H1 (cell line): ENCODE measurements at regions not wholly inside any gene's neighbourhood (a gene's known extent, or its start where the extent isn't known, plus 50 kb on each side); places are given as distances from the start of the nearest gene placed in this dataset.

Experiments
- KDM5A ChIP-seq: fragments of 200-600 bp; IDR thresholded peaks from 2 replicates; pipeline ENCODE4 v1.7.1; 2012; ENCODE audit warnings: mild to moderate bottlenecking, low read length, inconsistent platforms, mixed read lengths
- TF ChIP-seq, protein P1 (sequence below): IDR thresholded peaks from 2 replicates; pipeline ENCODE4 v1.6.1; 2012; ENCODE audit warnings: inconsistent platforms

DNA sequence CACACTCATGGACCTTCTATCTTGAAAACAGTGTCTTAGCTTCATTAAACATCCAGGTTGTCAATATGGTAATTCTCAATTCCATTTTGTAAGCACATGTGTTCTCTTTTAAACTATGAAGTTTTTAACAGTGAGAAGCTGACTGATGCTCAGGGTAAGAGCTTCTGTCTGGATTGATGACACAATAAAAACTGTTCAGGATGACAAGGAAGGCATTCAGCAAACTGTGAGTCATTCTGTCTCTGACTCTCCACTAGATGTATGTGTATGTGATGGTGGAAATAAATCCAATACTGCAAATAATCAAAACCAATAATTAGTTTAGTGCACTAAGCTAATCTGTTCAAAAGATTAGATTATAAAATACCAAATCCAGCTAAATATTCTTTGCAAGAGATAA, 115.3 kb upstream of the ARX start (continued):
- no peak for TF ChIP-seq KDM5A
- TF ChIP-seq, protein P1, sequence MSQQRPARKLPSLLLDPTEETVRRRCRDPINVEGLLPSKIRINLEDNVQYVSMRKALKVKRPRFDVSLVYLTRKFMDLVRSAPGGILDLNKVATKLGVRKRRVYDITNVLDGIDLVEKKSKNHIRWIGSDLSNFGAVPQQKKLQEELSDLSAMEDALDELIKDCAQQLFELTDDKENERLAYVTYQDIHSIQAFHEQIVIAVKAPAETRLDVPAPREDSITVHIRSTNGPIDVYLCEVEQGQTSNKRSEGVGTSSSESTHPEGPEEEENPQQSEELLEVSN, result no peak
